Peyer's patch (tissue), 4 donors: ENCODE measurements at regions not wholly inside any gene's neighbourhood (a gene's known extent, or its start where the extent isn't known, plus 50 kb on each side); places are given as distances from the start of the nearest gene placed in this dataset.

Experiments used
- DNase-seq, 3 donors: peaks; one replicate each; pipeline ENCODE4 v3.0.0-alpha.2; 2017 to 2019
- H3K27ac ChIP-seq, 4 donors: fragments of 200-600 bp; sonication (generic); one replicate each; pipeline ENCODE4 v1.5.1; 2016 to 2019
- H3K27me3 ChIP-seq, 2 donors: fragments of 200-600 bp; sonication (generic); one replicate each; pipeline ENCODE4 v1.5.1; 2019
- H3K36me3 ChIP-seq, 3 donors: fragments of 200-600 bp; sonication (generic); one replicate each; pipeline ENCODE4 v1.5.1; 2016 to 2019
- H3K4me1 ChIP-seq, 4 donors: fragments of 200-600 bp; sonication (generic); one replicate each; pipeline ENCODE4 v1.5.1; 2016 to 2019
- H3K4me3 ChIP-seq, 4 donors: fragments of 200-600 bp; sonication (generic); 1 replicate in 3 of 4; 2 replicates in 1 of 4; pipeline ENCODE4 v1.5.1; 2016 to 2019; ENCODE audit warnings: mild to moderate bottlenecking in 1 of 4
- H3K9me3 ChIP-seq, 4 donors: fragments of 200-600 bp; sonication (generic); one replicate each; pipeline ENCODE4 v1.5.1; 2016 to 2019; ENCODE audit warnings: mild to moderate bottlenecking in 1 of 4
- CTCF ChIP-seq, 6 experiments: fragments of 450-650 bp in 4 of 6; fragments of 200-600 bp in 2 of 6; sonication (generic) in 1 of 6; IDR thresholded peaks; one replicate each; pipeline ENCODE4 v1.5.1; 2017 to 2019; ENCODE audit warnings: antibody characterized with exemption in 6 of 6, mild to moderate bottlenecking in 3 of 6, moderate library complexity in 1 of 6
- POLR2A ChIP-seq, 2 donors: fragments of 450-650 bp; IDR thresholded peaks; one replicate each; pipeline ENCODE4 v1.5.1; 2017; ENCODE audit warnings: antibody characterized with exemption in 2 of 2, mild to moderate bottlenecking in 2 of 2, moderate library complexity in 2 of 2

- Histone ChIP-seq H3K9me3 (no peaks in the 10 kb centered on the region), H3K36me3 (no peaks in the 10 kb centered on the region), H3K4me1 (no peaks in the 10 kb centered on the region), H3K27me3 (no peaks in the 10 kb centered on the region), H3K27ac (no peak overlapping the region), H3K4me3 (no peak overlapping the region)
- no peak for TF ChIP-seq POLR2A (IDR thresholded peaks at IDR 0.05)
- TF ChIP-seq CTCF (IDR thresholded peaks at IDR 0.05) = no peak
- no peak for DNase-seq
These were observed 150.9 kb downstream of the ZC3H11B start for GRCh38 chr1:219461981-219462400.

- H3K4me1 ChIP-seq = no peaks in the 10 kb centered on the region
- H3K9me3 ChIP-seq = no peaks in the 10 kb centered on the region
- no peak overlapping the region for H3K4me3 ChIP-seq
- H3K27ac ChIP-seq = peak overlapping the region in 2 of 4 donors; percentile 15 to 19
- H3K27me3 ChIP-seq = no peaks in the 10 kb centered on the region
- H3K36me3 ChIP-seq = no peaks in the 10 kb centered on the region
- no peak for TF ChIP-seq POLR2A (IDR thresholded peaks at IDR 0.05)
- TF ChIP-seq CTCF (IDR thresholded peaks at IDR 0.05) = no peak
- DNase-seq = no peak
These were observed 151.7 kb downstream of the ZC3H11B start for GRCh38 chr1:219460896-219461815.

GRCh38 chr1:219460081-219460895 is 152.6 kb downstream of the ZC3H11B start:
- H3K4me1 ChIP-seq = no peaks in the 10 kb centered on the region
- H3K27me3 ChIP-seq = no peaks in the 10 kb centered on the region
- DNase-seq = no peak
- no peak overlapping the region for H3K27ac ChIP-seq
- H3K9me3 ChIP-seq = no peaks in the 10 kb centered on the region
- no peaks in the 10 kb centered on the region for H3K36me3 ChIP-seq
- no peak overlapping the region for H3K4me3 ChIP-seq
- TF ChIP-seq CTCF (IDR thresholded peaks at IDR 0.05) = no peak
- no peak for TF ChIP-seq POLR2A (IDR thresholded peaks at IDR 0.05)

- H3K4me1 ChIP-seq = no peaks in the 10 kb centered on the region
- TF ChIP-seq POLR2A (IDR thresholded peaks at IDR 0.05) (no peak), CTCF (IDR thresholded peaks at IDR 0.05) (no peak)
- H3K27ac ChIP-seq = no peak overlapping the region
- H3K4me3 ChIP-seq = no peak overlapping the region
- no peaks in the 10 kb centered on the region for H3K27me3 ChIP-seq
- no peaks in the 10 kb centered on the region for H3K9me3 ChIP-seq
- no peaks in the 10 kb centered on the region for H3K36me3 ChIP-seq
- DNase-seq = no peak
These were observed 153.4 kb downstream of the ZC3H11B start for GRCh38 chr1:219459351-219460080.

GRCh38 chr1:219446288-219446687 is 166.6 kb downstream of the ZC3H11B start:
- no peaks in the 10 kb centered on the region for H3K9me3 ChIP-seq
- no peak for DNase-seq
- no peak overlapping the region for H3K27ac ChIP-seq
- no peaks in the 10 kb centered on the region for H3K36me3 ChIP-seq
- no peaks in the 10 kb centered on the region for H3K4me1 ChIP-seq
- no peak overlapping the region for H3K4me3 ChIP-seq
- no peaks in the 10 kb centered on the region for H3K27me3 ChIP-seq
- TF ChIP-seq POLR2A (IDR thresholded peaks at IDR 0.05) (no peak), CTCF (IDR thresholded peaks at IDR 0.05) (no peak)
